ENCODE measurements at regions not wholly inside any gene's neighbourhood (a gene's known extent, or its start where the extent isn't known, plus 50 kb on each side); places are given as distances from the start of the nearest gene placed in this dataset.

GRCh38 chr2:114085992-114086391 is 196.1 kb downstream of the ACTR3 start:
- no peak for TF ChIP-seq CTCF (conservative IDR thresholded peaks at IDR 0.05)
- no peak overlapping the region for H3K27ac ChIP-seq

- no peak overlapping the region for H3K27ac ChIP-seq
- no peak for TF ChIP-seq CTCF (conservative IDR thresholded peaks at IDR 0.05)
Observed at GRCh38 chr2:114089636-114090319, 199.9 kb downstream of the ACTR3 start.

- H3K27ac ChIP-seq, result no peak overlapping the region
- TF ChIP-seq CTCF (conservative IDR thresholded peaks at IDR 0.05), result no peak
Observed at GRCh38 chr2:114091010-114091409, 201.1 kb downstream of the ACTR3 start.

GRCh38 chr2:114108249-114108648 is 218.4 kb downstream of the ACTR3 start:
- no peak overlapping the region for H3K27ac ChIP-seq
- TF ChIP-seq CTCF (conservative IDR thresholded peaks at IDR 0.05), result no peak

- no peak for TF ChIP-seq CTCF (conservative IDR thresholded peaks at IDR 0.05)
- no peak overlapping the region for H3K27ac ChIP-seq
Observed at GRCh38 chr2:114108824-114109416, 219.0 kb downstream of the ACTR3 start.

DNA sequence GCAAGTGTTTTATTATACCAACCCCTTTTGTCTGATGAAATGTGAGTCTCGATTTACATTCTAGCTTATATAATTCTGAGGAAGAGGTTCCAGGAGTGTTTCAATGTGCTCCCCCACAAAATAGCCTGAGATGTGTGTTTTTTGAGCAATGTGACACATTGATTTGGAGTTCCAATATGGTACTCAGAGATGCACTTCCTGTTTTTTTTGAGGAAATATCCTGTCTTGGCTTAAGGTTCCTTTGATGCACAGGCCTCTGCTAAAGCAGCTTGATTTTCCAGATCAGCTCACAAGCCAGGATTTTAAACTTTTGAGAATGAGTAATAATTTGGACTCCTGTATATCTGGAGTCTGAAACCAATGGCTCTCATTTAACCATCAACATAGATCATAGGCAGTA is 221.4 kb downstream of the ACTR3 start:
- no peak for TF ChIP-seq CTCF (conservative IDR thresholded peaks at IDR 0.05)
- H3K27ac ChIP-seq, result no peak overlapping the region

- TF ChIP-seq CTCF (conservative IDR thresholded peaks at IDR 0.05), result no peak
- no peak overlapping the region for H3K27ac ChIP-seq
Observed at GRCh38 chr2:114113518-114113917, 223.6 kb downstream of the ACTR3 start.
